Stimulated activated CD8-positive, alpha-beta memory T cell treated with anti-CD3 and anti-CD28 coated beads, Interleukin-4, amount 100 ng/mL, for 24 hours (primary cell): ENCODE measurements at regions not wholly inside any gene's neighbourhood (a gene's known extent, or its start where the extent isn't known, plus 50 kb on each side); places are given as distances from the start of the nearest gene placed in this dataset.
A peak's percentile ranks its signal among the peaks of the same experiment; 100 is the strongest.

Source experiments
- DNase-seq: peaks from one replicate; pipeline ENCODE4 v3.0.0-alpha.2; 2020; ENCODE audit warnings: low read depth

DNA sequence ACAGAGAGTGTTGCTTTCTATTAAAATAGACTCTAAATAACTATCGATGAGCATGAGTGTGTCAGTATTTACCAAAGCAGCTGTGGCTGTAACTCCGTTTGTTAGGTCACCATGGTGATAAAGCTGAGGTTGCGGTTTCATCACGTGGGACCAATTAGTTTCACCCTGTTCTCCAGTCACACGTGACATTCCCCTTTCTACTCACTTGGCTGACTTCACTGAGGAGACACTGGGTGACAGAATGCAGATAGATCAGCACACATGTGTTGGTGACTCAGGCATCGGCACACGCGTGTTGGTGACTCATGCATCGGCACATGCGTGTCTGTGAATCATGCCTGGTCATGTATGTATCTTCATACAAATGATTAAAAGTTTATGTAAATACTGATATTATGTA, 285.4 kb downstream of the THBS2 start:
- no peak for DNase-seq

DNA sequence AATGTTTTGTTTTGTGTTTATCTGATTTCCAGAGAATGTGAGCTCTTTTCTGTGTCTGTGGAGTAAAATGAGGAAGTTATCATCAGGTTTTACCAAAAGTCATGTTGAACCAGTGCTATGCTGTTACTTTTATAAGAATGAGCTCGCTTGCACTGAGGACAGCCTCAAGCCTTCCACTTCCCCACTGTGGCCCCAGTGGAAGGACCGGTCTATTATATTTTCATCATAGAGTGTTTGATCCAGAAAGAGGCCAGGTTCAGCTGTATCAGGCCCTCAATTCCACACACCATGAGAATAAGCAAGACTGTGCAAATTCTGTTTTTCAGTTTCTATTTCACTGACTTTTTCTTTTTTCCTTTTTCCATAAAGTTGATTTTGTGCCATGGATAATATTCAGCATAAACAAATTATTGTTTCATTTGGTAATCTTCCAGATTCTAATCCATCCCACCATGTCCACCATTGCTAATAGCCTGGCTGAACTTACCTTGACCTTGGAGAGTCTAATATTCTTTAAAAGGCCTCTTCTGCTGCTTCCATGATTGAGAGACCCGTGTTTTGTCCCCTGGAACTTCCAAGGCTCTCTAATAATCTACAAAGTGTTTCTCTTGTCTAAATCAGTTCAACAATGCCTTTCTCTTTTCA, 286.2 kb downstream of the THBS2 start:
- no peak for DNase-seq

DNA sequence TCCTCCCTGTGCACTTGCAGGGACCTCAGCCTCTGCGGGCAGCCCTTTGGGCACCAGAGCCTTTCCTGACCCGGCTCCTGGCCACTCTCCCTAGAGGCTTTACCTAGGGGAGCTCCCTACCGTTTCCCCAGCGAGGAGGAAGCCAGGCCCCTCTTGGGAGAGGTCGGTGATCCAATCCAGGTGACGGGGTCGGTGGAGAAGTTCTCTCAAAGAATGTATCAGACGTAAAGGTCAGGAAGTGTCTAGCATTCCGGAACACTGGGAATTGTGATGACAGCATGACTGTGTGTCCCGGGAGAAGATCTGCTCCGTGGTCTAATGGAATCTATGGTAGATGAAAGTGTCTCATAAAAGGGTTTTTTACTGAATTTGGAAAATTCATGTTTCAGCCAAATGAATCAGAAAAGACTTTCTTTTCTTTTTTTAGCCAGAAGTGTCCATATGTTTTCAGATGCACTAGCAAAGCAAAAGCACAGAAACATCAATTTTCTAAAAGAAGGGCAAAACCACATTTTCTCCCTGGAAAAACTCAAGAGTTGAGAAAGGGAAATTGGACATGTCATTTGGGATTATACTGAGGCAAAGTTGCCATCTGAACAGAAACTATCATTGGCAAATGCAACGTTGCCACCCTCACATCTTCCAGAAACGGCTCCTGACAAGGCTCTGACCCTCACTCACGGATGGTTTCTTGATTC, 289.4 kb downstream of the THBS2 start:
- DNase-seq = no peak

DNA sequence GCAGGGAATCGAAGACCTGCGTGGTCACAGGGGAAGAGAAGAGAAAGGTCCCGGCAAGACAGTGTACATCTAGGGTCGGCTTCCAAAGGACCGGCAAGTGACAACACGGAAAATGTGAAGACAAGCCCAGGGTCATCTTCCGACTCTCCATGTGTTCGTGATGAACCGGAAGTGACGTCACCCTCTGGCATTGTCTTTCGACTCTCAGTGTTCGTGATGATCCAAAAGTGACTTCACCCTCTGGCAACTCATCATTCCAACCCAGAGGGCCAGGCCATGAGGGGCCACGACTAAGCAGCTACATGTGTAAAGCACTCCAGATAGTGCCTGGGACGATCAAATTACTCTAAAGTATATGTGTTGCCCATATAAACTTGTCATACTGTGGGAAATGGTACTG, 290.8 kb downstream of the THBS2 start:
- no peak for DNase-seq

DNA sequence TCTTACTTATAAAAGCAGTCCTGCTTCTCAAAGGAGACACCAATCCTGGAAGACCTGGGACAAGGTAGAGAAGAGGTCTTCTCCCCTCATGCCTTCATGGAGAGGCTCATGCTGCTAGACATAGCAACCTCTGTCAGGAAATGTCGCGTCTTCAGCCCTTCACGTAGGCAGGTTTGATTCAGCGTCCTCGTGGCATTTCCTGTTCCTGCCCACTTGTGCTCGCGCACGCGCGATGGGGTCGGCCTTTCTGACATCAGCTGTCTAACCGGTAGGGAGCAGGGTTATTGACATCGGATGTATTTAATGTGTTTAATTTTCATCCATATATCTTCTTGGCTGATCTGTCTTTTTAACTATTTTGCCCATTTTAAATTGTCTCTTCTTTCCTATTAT, 292.4 kb downstream of the THBS2 start:
- no peak for DNase-seq

DNA sequence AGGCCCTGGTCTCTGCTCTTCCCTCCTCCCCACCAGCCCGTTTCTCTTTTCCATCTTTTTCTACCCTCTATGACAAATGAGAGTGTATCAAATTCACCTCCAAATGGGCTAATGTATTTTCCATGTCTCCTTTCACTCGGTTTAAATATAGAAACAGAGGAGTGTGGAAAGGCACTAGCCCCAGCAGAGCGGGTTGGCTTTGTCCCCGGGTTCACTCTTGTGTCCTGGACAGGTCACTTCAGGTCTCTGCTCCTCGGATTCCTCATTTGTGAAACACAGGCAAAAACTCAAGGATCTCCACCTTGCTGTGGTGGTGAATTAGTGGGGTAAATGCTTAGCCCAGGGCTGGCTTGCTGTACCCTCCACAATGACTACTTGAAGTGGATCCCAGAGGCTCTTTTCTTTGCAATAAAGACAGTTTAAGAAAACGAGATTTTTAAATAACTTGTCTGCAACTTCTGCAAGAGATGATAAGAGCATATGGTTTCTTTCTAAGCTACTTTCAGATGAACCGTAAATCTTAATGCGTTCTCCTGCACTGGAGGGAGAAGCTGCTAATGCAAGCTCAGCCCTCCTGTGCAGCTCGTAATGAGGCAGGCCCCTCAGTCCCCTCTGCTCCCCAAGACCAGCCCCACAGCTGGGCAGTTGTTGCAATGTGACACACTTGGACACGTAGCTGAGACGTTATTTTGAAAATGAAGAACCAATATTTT, 292.9 kb downstream of the THBS2 start:
- no peak for DNase-seq

DNA sequence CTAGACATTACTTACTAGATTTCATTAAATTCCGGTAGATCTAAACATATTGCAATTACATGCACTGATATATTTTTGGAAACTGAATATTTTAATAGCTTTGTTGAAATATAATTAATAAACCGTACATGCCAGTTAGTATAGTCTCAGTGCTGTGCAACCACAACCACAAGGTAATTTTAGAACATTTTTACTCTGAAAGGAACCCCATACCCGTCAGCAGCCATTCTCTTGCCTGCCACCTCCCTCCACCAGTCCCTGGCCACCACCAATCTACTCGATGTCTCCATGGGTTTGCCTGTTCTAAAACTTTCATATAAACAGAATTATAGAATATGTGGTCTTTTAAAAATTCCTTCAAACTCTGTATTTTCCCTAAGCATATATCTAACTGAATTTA, 293.9 kb downstream of the THBS2 start:
- DNase-seq = no peak

DNA sequence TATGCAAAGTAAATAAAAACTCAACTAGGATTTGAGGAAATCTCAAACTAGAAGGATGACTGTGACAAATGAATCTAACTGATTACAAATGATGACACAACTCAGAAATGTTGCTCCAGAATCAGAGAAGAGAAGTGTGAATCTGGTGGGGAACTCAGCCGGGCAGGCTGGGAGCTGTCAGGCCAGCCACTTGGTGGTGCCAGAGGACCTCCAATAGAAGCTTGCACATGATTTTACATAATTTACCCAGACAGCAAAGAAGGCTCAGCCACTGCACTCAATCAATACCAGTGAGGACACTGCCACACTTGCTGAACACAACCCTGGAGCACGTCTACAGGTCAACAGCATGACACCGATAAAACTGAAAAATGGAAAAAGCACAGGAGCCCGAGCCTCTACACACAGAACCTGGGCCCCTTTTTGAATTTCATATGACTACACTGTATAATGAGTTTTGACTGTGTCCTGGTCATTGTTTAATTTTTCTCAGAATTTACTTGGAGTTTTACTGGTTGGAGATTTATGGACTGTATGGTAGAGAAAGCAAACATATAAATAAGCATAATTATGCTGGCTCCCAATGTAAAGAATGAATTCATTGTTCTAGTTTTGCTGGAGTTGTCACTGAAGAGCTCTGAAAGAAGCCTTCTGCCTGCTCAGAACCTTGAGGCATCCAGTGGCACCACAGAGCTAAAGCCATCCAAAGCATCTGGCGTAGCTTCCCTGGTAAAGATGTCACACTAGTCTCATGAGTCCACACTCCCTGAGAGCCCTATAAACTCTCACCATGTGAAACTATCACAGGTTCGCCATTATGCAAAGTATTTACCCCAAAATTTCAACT, 296.5 kb downstream of the THBS2 start:
- peak; percentile 25 for DNase-seq

DNA sequence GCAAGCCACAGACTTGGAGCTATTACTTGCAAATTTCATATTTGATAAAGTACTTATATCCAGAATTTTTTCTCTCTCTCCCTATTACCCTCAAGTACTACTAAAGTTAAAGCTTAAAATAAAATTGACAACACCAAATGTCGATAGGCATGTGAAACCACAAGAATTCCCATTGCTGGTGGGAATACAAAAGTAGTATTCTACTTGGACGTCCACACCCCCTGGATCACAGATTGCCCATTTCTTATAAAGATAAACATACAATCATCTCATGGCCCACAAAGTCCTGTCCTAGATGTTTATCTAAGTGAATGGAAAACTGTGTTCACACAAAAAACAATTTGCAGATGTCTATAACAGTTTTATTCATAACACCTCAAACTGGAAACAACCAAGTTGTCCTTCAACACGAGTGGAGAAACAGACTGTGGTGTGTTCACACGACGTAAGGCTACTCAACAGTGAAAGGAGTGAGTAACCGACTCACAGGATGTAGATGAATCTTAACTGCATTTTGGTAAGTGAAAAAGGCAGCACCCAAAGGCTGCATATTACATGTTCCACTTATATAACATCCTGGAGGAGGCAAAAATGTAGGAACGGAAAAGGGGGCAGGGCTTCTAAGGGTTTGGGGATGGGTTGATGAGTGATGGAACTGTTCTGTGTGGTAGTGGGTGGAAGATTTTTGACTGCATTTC, 297.4 kb downstream of the THBS2 start:
- no peak for DNase-seq

DNA sequence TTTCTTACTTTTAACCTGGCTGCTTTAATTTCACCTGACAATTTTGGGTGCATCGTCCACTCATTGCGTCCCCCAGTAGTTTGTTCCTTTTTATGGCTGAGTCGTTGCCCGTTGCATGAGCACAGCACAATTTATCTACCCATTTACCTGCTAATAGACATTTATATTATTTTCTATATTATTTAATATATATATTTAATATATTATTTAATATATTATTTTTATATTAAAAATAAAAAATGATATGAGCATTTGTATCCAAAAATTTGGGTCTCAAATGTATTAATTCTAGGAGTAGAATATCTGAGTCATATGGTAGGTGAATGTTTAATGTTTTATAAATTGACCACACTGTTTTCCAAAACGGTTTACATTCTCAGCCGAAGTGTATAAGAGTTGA, 300.2 kb downstream of the THBS2 start:
- no peak for DNase-seq

DNA sequence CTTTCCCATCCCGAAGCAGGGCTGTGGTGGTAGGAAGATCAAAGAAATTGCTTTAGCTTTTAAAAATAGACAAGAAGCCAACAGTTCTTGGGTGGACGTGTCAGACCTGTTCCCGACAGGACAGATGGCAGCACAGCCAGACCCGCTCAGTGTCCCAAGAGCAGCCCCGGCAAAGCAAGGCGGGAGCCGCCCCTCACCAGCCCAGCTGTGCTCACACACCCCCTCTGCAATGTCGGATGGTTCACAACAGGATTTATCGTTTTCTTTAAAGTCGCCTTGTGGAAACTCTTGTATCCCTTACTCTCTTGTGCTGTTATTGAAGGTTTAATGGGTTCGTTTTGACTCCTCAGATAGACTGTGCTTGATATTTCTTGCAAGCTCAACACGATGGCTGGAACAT, 302.4 kb downstream of the THBS2 start:
- no peak for DNase-seq

DNA sequence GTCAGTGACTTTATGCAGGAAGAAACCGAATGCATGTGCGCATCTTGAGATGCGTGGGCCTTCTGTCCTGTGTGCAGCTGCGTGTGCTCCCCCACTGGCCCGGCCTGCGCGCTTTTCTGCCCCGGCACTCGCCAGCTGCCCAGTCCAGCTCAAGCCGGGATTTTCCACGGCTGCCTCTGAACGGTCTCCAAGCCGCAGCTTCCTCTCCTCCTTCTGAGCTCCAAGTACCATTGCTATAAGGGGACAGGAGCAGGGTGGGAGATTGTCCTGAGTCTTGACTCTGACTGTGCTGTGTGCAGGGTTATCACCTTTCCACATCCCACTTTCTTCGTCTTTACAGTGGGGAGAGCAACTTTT, 302.8 kb downstream of the THBS2 start:
- no peak for DNase-seq

DNA sequence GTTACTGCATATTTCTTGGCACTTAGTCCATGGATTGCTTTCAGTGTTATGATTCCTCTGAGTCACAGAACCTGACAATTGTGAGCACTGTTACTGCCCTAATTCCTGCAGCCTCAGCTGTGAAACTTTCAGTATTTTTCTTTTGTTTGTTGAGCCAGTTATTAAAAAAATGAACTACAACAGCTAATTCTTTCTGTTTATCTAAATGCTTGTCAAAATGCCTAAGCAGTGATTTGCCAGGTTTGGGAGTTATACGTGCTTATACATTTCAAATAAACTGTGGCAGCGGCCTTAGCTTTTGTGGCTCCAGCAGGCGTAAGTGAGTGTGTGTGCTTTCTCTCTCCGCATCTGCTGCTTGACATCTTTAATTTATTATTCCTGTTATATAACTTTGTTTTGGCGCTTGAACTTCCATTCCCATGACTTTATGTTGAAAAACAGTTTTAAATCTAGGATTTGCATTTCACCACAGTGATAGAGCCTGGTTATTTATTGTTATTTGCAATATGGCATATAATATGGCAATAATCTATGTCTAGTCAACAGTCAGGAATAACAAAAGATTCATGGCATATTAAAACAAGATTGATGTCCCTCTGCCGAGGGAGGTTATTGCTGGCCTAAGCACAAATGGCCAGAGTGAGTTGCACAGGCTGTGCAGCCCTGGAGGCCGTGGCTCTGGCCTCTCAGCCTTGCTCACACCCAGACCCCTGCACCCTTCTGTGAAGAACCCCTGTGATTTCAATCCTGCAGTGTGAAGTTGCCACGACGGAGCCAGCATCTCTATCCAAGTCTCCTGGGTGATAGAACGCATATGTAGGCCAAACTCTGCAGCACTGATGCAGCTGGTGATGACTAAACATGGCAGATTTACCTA, 303.4 kb downstream of the THBS2 start:
- DNase-seq = no peak

DNA sequence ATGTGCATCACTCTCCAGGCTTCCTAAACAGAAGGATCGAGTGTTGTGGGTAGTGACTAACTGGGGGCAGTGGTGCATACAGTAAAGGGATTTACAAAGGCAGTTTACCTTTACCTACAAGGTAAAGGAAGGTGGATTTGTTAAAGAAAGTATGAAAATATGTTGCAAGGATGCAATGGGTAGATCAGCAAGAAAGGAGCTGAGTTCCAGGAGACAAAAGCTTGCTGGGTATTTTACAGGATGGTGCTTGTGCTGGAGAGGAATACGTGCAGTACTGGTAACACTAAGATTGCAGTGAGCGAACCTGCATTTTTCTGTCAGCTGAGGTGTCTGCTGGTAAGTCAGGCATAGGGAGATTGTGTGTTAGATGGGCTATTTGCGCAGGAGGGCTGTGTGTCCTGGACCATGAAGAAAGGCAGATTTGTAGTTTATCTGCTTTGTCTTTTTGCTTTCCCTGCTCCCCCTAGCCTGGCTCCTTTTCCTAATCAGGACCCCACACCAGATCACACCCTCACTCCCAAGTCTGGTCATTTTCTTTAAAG, 304.6 kb downstream of the THBS2 start:
- DNase-seq = no peak

DNA sequence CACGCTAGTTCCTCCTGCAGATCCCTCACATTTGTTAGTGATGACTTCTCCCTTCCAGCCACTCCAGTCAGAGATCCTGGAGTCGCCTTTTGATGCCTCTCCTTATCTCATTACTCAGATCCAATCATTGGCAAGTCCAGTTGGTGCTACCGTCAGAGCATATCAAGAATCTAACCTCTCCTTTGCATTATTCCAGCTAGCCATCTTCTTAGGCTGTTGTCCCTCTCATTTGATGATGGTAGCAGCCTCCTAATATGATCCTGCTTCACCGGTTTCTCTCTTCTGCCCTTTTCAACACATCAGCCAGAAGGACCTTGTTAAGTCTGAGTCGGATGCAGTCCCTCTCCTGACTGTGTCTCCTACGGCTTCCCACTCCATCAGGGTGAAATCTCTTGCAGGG, 305.6 kb downstream of the THBS2 start:
- no peak for DNase-seq

DNA sequence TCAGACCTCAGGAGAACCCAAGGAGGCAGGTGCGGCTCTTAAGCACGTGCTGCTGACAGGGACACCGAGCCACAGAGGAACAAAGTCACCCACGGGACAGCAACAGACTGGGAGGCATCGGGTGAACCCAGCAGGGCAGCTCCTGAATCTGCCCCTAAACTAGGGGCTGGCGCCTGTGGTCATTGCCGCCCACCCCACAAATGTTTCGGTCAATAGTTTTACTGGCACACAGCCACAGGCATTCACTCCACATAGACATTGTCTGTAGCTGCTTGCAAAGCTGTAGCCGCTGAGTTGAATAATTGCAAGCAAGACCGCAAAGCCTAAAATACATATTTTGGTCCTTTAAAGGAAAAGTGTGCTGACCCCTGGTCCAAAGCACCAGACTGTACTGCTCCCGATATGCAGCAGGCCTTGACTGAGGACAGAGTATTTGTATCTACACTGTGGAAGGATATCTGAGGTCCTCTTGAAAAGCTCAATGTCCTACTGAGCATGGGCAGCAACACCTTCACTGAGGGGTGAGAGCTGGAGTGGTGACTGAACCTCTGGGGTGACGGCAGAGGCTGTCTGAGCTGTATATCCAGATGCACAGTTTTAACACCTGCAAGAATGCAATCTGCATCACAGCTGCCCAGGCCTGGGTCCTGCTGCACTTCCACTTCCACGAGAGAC, 310.3 kb downstream of the THBS2 start:
- no peak for DNase-seq

DNA sequence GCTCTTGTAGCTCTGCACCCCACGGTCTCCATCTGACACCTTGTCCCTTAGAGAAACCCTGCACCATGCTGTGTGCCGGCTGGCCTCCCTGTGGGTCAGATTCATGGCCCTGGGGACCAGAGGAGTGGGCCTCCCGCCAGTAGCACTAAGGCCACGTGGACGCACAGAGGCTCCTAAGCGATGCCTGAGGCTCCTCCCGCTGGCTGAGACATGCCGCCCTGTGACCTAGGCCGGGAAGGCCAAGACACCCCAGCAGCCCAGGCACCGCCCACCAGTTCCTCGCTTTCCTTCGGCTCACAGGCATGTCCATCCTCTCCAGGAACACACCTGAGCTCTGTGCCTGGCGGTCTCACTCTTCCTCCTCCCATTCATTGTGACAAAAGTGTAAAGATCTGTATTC, 311.0 kb downstream of the THBS2 start:
- DNase-seq = no peak

DNA sequence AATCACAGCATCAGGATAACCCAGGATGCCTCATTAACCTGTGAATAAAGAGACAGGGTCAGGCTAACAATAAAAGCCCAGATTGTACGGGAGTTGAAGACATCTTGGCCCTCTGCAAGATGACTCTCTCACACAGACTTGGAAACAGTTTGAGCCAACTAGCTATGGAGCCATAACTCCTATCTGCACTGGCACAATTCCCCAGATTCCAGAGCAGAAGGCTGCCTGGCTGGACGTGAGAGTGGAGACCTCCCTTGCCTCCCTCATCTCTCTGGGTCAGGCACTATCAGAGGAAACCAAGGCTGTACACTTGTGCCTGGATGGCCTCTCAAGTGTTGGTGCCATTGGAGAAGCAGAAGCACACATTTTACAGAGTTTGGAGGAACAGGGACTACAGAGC, 312.6 kb downstream of the THBS2 start:
- no peak for DNase-seq

DNA sequence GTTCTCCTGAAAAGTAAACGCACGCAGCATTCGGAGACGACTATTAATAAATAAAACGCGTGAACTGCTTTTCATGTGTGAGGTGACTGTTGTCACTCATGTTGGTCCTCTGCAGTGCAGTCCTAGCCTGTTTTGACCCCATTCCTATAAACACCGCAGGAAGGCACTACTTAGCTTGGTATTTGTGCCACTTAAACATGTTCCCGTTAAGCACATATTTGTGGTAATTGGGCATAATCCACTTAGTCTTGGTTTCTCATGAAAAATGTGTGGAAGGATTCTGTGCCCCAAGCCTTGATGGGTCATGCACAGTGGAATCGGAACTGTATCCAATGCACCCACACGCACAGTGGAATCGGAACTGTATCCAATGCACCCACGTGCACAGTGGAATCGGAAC, 313.9 kb downstream of the THBS2 start:
- DNase-seq = no peak

DNA sequence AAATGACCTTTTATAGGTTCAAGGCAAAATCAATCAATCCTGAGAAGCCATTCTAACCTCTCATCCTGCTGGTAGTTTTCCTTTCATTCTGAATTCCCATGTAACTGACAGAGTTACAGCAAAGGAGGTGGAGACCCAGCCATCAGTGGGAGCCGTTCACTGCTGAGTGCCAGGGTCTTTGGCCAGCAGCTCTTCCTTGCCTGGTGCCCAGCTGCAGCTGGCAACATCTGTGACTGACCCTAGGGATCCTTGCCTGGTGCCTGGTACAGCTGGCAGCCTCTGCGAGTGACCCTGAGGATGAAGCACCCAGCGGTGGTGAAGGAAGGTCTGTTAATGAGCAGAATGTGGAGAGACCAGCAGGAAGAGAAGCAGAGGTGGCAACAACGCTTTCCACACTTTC, 314.6 kb downstream of the THBS2 start:
- no peak for DNase-seq
